GM12892 (cell line): ENCODE measurements at regions not wholly inside any gene's neighbourhood (a gene's known extent, or its start where the extent isn't known, plus 50 kb on each side); places are given as distances from the start of the nearest gene placed in this dataset.

Experiments
- POLR2A ChIP-seq: IDR thresholded peaks from 2 replicates; pipeline ENCODE4 v1.6.1; 2011; ENCODE audit warnings: low read depth, low read length, control low read depth
- POLR2AphosphoS5 ChIP-seq: IDR thresholded peaks from 2 replicates; pipeline ENCODE4 v1.6.1; 2011; ENCODE audit warnings: low read depth, low read length, control low read depth
- TAF1 ChIP-seq: IDR thresholded peaks from 2 replicates; pipeline ENCODE4 v1.6.1; 2011; ENCODE audit warnings: low read depth, mild to moderate bottlenecking, control low read depth, low read length, borderline replicate concordance

- TF ChIP-seq POLR2A, result no peak
- TF ChIP-seq POLR2AphosphoS5, result no peak
- TF ChIP-seq TAF1, result no peak
Observed at GRCh38 chr16:72532906-72533410, 361.0 kb upstream of the PMFBP1 start.
